ENCODE measurements at regions not wholly inside any gene's neighbourhood (a gene's known extent, or its start where the extent isn't known, plus 50 kb on each side); places are given as distances from the start of the nearest gene placed in this dataset.

DNA sequence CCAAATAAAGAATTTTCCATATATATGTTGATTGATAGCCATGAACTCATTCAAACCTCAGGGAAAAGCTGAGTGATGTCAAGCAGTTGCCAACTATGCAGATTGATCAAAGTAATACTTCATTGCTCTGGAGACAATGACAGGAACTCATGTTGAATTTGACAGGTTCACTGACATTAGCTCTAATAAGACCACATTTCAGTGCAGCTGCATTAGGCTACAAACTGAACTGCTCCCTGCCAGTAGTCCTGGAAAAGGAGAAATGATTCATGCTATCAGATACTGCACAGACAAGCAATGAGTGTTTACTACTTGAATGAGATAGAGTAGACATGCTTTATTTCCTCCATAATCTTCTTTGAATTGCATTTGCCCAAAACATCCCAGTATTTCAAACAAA lies 948.4 kb downstream of the MRPL39 start:
- TF ChIP-seq, protein P1, sequence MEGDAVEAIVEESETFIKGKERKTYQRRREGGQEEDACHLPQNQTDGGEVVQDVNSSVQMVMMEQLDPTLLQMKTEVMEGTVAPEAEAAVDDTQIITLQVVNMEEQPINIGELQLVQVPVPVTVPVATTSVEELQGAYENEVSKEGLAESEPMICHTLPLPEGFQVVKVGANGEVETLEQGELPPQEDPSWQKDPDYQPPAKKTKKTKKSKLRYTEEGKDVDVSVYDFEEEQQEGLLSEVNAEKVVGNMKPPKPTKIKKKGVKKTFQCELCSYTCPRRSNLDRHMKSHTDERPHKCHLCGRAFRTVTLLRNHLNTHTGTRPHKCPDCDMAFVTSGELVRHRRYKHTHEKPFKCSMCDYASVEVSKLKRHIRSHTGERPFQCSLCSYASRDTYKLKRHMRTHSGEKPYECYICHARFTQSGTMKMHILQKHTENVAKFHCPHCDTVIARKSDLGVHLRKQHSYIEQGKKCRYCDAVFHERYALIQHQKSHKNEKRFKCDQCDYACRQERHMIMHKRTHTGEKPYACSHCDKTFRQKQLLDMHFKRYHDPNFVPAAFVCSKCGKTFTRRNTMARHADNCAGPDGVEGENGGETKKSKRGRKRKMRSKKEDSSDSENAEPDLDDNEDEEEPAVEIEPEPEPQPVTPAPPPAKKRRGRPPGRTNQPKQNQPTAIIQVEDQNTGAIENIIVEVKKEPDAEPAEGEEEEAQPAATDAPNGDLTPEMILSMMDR (conservative IDR thresholded peaks at IDR 0.05; ENCODE audit: low read depth, low read length) = no peak
- TF ChIP-seq, protein P2, sequence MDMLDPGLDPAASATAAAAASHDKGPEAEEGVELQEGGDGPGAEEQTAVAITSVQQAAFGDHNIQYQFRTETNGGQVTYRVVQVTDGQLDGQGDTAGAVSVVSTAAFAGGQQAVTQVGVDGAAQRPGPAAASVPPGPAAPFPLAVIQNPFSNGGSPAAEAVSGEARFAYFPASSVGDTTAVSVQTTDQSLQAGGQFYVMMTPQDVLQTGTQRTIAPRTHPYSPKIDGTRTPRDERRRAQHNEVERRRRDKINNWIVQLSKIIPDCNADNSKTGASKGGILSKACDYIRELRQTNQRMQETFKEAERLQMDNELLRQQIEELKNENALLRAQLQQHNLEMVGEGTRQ (IDR thresholded peaks at IDR 0.05; ENCODE audit: low read depth, low read length) = no peak
- TF ChIP-seq MXI1 (IDR thresholded peaks at IDR 0.05; ENCODE audit: borderline replicate concordance, low read depth, low read length) = no peak
- TF ChIP-seq SMC3 (IDR thresholded peaks at IDR 0.05; ENCODE audit: low read depth, low read length) = no peak
- TF ChIP-seq BHLHE40 (IDR thresholded peaks at IDR 0.05; ENCODE audit: low read depth, low read length) = no peak
- no peak for TF ChIP-seq RAD21 (IDR thresholded peaks at IDR 0.05; ENCODE audit: low read length)

Measured in IMR-90 (cell line).